Tibial artery (tissue), 4 donors: ENCODE measurements at regions not wholly inside any gene's neighbourhood (a gene's known extent, or its start where the extent isn't known, plus 50 kb on each side); places are given as distances from the start of the nearest gene placed in this dataset.

Experiments used
- DNase-seq, 2 donors: peaks; one replicate each; pipeline ENCODE4 v3.0.0-alpha.2; 2019
- H3K27ac ChIP-seq, 2 donors: fragments of 200-600 bp; sonication (generic) in 1 of 2; 1 replicate in 1 of 2; 2 replicates in 1 of 2; pipeline ENCODE4 v1.5.1; 2018 to 2019; ENCODE audit warnings: mild to moderate bottlenecking in 1 of 2
- H3K27me3 ChIP-seq, 2 donors: fragments of 200-600 bp; sonication (generic) in 1 of 2; one replicate each; pipeline versions ENCODE4 v1.5.1 to v1.6.0; 2016 to 2019
- H3K36me3 ChIP-seq, 3 donors: fragments of 200-600 bp; sonication (generic) in 2 of 3; one replicate each; pipeline ENCODE4 v1.5.1; 2016 to 2019; ENCODE audit warnings: mild to moderate bottlenecking in 2 of 3
- H3K4me1 ChIP-seq, 4 donors: fragments of 200-600 bp; sonication (generic) in 2 of 4; 1 replicate in 3 of 4; 2 replicates in 1 of 4; pipeline ENCODE4 v1.5.1; 2016 to 2019
- H3K4me3 ChIP-seq, 2 donors: fragments of 200-600 bp; sonication (generic) in 1 of 2; 1 replicate in 1 of 2; 2 replicates in 1 of 2; pipeline ENCODE4 v1.5.1; 2018 to 2019; ENCODE audit warnings: mild to moderate bottlenecking in 2 of 2
- H3K9me3 ChIP-seq, 3 donors: fragments of 200-600 bp; sonication (generic) in 1 of 3; one replicate each; pipeline ENCODE4 v1.5.1; 2016 to 2019
- CTCF ChIP-seq, 2 experiments: fragments of 200-600 bp in 1 of 2; fragments of 450-650 bp in 1 of 2; IDR thresholded peaks; one replicate each; pipeline ENCODE4 v1.5.1; 2017 to 2019; ENCODE audit warnings: antibody characterized with exemption in 2 of 2, mild to moderate bottlenecking in 1 of 2, moderate library complexity in 1 of 2
- intact Hi-C: fragments of 100-400 bp; cut with DNase I; formaldehyde crosslinking; loops from one replicate; pipeline ENCODE4 v1.15.0; 2023; ENCODE audit warnings: low total_unique reads

GRCh38 chr6:168837254-168838036, 396.5 kb downstream of the SMOC2 start:
- TF ChIP-seq CTCF (IDR thresholded peaks at IDR 0.05) = no peak
- Histone ChIP-seq H3K27me3 (no peaks in the 10 kb centered on the region), H3K27ac (no peak overlapping the region), H3K9me3 (no peaks in the 10 kb centered on the region), H3K4me1 (no peaks in the 10 kb centered on the region), H3K36me3 (no peaks in the 10 kb centered on the region), H3K4me3 (no peak overlapping the region)
- no peak for DNase-seq
- intact Hi-C loops = no loop called here

- Histone ChIP-seq H3K9me3 (no peaks in the 10 kb centered on the region), H3K27me3 (no peaks in the 10 kb centered on the region), H3K36me3 (no peaks in the 10 kb centered on the region), H3K4me1 (no peaks in the 10 kb centered on the region), H3K4me3 (no peak overlapping the region), H3K27ac (no peak overlapping the region)
- TF ChIP-seq CTCF (IDR thresholded peaks at IDR 0.05) = no peak
- DNase-seq = no peak
- intact Hi-C loops = no loop called here
These were observed 395.0 kb downstream of the SMOC2 start for GRCh38 chr6:168835991-168836390.

GRCh38 chr6:168834801-168835200, 393.8 kb downstream of the SMOC2 start:
- no peaks in the 10 kb centered on the region for H3K9me3 ChIP-seq
- no peaks in the 10 kb centered on the region for H3K36me3 ChIP-seq
- no peak overlapping the region for H3K27ac ChIP-seq
- H3K4me1 ChIP-seq = no peaks in the 10 kb centered on the region
- H3K27me3 ChIP-seq = no peaks in the 10 kb centered on the region
- intact Hi-C loops = no loop called here
- no peak for TF ChIP-seq CTCF (IDR thresholded peaks at IDR 0.05)
- no peak for DNase-seq
- H3K4me3 ChIP-seq = no peak overlapping the region

GRCh38 chr6:168834042-168834587, 393.1 kb downstream of the SMOC2 start:
- Histone ChIP-seq H3K27ac (no peak overlapping the region), H3K4me3 (no peak overlapping the region), H3K27me3 (no peaks in the 10 kb centered on the region), H3K9me3 (no peaks in the 10 kb centered on the region), H3K36me3 (no peaks in the 10 kb centered on the region), H3K4me1 (no peaks in the 10 kb centered on the region)
- no peak for DNase-seq
- intact Hi-C loops = no loop called here
- TF ChIP-seq CTCF (IDR thresholded peaks at IDR 0.05) = no peak

- Histone ChIP-seq H3K9me3 (no peaks in the 10 kb centered on the region), H3K4me3 (no peak overlapping the region), H3K27me3 (no peaks in the 10 kb centered on the region), H3K4me1 (peaks cover 0 to 4% (median 0%) of the 10 kb centered on the region in 4 donors), H3K36me3 (no peaks in the 10 kb centered on the region), H3K27ac (no peak overlapping the region)
- TF ChIP-seq CTCF (IDR thresholded peaks at IDR 0.05) = no peak
- DNase-seq = no peak
- intact Hi-C loops = no loop called here
These were observed 387.8 kb downstream of the SMOC2 start for GRCh38 chr6:168828800-168829199.
